Peyer's patch (tissue), 4 donors: ENCODE measurements at regions not wholly inside any gene's neighbourhood (a gene's known extent, or its start where the extent isn't known, plus 50 kb on each side); places are given as distances from the start of the nearest gene placed in this dataset.

Experiments
- POLR2A ChIP-seq, 2 donors: fragments of 450-650 bp; IDR thresholded peaks; one replicate each; pipeline ENCODE4 v1.5.1; 2017; ENCODE audit warnings: antibody characterized with exemption in 2 of 2, mild to moderate bottlenecking in 2 of 2, moderate library complexity in 2 of 2
- TF ChIP-seq, protein P1 (sequence below), 6 experiments: fragments of 450-650 bp in 4 of 6; fragments of 200-600 bp in 2 of 6; sonication (generic) in 1 of 6; IDR thresholded peaks; one replicate each; pipeline ENCODE4 v1.5.1; 2017 to 2019; ENCODE audit warnings: antibody characterized with exemption in 6 of 6, mild to moderate bottlenecking in 3 of 6, moderate library complexity in 1 of 6

GRCh38 chr6:114432400-114432799 lies 89.6 kb upstream of the HS3ST5 start:
- TF ChIP-seq, protein P1, sequence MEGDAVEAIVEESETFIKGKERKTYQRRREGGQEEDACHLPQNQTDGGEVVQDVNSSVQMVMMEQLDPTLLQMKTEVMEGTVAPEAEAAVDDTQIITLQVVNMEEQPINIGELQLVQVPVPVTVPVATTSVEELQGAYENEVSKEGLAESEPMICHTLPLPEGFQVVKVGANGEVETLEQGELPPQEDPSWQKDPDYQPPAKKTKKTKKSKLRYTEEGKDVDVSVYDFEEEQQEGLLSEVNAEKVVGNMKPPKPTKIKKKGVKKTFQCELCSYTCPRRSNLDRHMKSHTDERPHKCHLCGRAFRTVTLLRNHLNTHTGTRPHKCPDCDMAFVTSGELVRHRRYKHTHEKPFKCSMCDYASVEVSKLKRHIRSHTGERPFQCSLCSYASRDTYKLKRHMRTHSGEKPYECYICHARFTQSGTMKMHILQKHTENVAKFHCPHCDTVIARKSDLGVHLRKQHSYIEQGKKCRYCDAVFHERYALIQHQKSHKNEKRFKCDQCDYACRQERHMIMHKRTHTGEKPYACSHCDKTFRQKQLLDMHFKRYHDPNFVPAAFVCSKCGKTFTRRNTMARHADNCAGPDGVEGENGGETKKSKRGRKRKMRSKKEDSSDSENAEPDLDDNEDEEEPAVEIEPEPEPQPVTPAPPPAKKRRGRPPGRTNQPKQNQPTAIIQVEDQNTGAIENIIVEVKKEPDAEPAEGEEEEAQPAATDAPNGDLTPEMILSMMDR (IDR thresholded peaks at IDR 0.05), result no peak
- no peak for TF ChIP-seq POLR2A (IDR thresholded peaks at IDR 0.05)
